ENCODE measurements at regions not wholly inside any gene's neighbourhood (a gene's known extent, or its start where the extent isn't known, plus 50 kb on each side); places are given as distances from the start of the nearest gene placed in this dataset.

DNA sequence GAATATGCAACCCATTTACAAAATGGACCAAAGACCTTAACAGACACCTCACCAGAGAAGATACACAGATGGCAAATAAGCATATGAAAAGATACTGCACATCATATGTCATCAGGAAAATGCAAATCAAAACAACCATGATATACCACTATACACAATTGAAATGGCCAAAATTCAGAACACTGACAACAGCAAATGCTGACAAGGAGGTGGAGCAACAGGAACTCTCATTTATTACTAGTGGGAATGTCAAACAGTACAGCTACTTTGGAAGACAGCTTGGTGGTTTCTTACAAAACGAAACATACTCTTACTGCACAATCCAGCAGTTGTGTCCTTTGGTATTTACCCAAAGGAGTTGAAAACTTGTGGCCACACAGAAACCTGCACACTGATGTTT is 50.0 kb upstream of the PCGF5 start:
- TF ChIP-seq, protein P1, sequence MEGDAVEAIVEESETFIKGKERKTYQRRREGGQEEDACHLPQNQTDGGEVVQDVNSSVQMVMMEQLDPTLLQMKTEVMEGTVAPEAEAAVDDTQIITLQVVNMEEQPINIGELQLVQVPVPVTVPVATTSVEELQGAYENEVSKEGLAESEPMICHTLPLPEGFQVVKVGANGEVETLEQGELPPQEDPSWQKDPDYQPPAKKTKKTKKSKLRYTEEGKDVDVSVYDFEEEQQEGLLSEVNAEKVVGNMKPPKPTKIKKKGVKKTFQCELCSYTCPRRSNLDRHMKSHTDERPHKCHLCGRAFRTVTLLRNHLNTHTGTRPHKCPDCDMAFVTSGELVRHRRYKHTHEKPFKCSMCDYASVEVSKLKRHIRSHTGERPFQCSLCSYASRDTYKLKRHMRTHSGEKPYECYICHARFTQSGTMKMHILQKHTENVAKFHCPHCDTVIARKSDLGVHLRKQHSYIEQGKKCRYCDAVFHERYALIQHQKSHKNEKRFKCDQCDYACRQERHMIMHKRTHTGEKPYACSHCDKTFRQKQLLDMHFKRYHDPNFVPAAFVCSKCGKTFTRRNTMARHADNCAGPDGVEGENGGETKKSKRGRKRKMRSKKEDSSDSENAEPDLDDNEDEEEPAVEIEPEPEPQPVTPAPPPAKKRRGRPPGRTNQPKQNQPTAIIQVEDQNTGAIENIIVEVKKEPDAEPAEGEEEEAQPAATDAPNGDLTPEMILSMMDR (conservative IDR thresholded peaks at IDR 0.05): no peak
- no peak for TF ChIP-seq EZH2 (IDR thresholded peaks at IDR 0.05; ENCODE audit: low read depth)

Measured in PC-9 (cell line).